GM21526 (cell line): ENCODE measurements at regions not wholly inside any gene's neighbourhood (a gene's known extent, or its start where the extent isn't known, plus 50 kb on each side); places are given as distances from the start of the nearest gene placed in this dataset.
A peak's percentile ranks its signal among the peaks of the same experiment; 100 is the strongest.

Experiments used
- ATAC-seq: cut with Tn5 transposase; IDR thresholded peaks from one replicate; pipeline ENCODE4 v1.9.1; 2021; ENCODE audit warnings: moderate library complexity; ENCODE audit not compliant: unreplicated experiment, low FRiP score

GRCh38 chr3:4019501-4019900 is 220.3 kb downstream of the LRRN1 start:
- ATAC-seq = no peak

- ATAC-seq = no peak
These were observed 221.9 kb downstream of the LRRN1 start for GRCh38 chr3:4021162-4021561.

GRCh38 chr3:4029135-4029534 is 229.9 kb downstream of the LRRN1 start:
- ATAC-seq = no peak

- no peak for ATAC-seq
These were observed 231.4 kb downstream of the LRRN1 start for GRCh38 chr3:4030624-4031023.

- no peak for ATAC-seq
These were observed 234.1 kb downstream of the LRRN1 start for GRCh38 chr3:4033296-4033695.

GRCh38 chr3:4036046-4036445 is 236.8 kb downstream of the LRRN1 start:
- ATAC-seq = no peak

GRCh38 chr3:4038351-4038750 is 239.1 kb downstream of the LRRN1 start:
- ATAC-seq = no peak

- ATAC-seq = no peak
These were observed 242.8 kb downstream of the LRRN1 start for GRCh38 chr3:4042070-4042469.

- ATAC-seq = no peak
These were observed 243.6 kb downstream of the LRRN1 start for GRCh38 chr3:4042869-4043268.

- ATAC-seq = no peak
These were observed 244.8 kb downstream of the LRRN1 start for GRCh38 chr3:4043867-4044575.

GRCh38 chr3:4044619-4045018 is 245.4 kb downstream of the LRRN1 start:
- ATAC-seq = no peak

GRCh38 chr3:4045756-4046155 is 246.5 kb downstream of the LRRN1 start:
- ATAC-seq = no peak

- ATAC-seq = no peak
These were observed 248.1 kb downstream of the LRRN1 start for GRCh38 chr3:4047366-4047765.

- ATAC-seq = no peak
These were observed 250.5 kb upstream of the SETMAR start for GRCh38 chr3:4052706-4053105.

GRCh38 chr3:4053975-4054374 is 249.2 kb upstream of the SETMAR start:
- ATAC-seq = no peak

GRCh38 chr3:4060064-4060463 is 243.1 kb upstream of the SETMAR start:
- no peak for ATAC-seq

- ATAC-seq = no peak
These were observed 242.6 kb upstream of the SETMAR start for GRCh38 chr3:4060603-4061002.

GRCh38 chr3:4061195-4061594 is 242.0 kb upstream of the SETMAR start:
- ATAC-seq = no peak

- no peak for ATAC-seq
These were observed 241.3 kb upstream of the SETMAR start for GRCh38 chr3:4061783-4062360.

- ATAC-seq = no peak
These were observed 240.5 kb upstream of the SETMAR start for GRCh38 chr3:4062621-4063020.

- ATAC-seq = no peak
These were observed 239.1 kb upstream of the SETMAR start for GRCh38 chr3:4063916-4064574.

GRCh38 chr3:4065085-4065484 is 238.1 kb upstream of the SETMAR start:
- ATAC-seq = peak; percentile 65
